HG02798 (cell line): ENCODE measurements at regions not wholly inside any gene's neighbourhood (a gene's known extent, or its start where the extent isn't known, plus 50 kb on each side); places are given as distances from the start of the nearest gene placed in this dataset.
"Not testable (repeated sequence)": the region's sequence is repeated elsewhere in the genome, so short reads cannot be mapped to it uniquely, and the experiment has no call there.

ENCODE experiments used
- ATAC-seq: cut with Tn5 transposase; IDR thresholded peaks from one replicate; pipeline ENCODE4 v1.9.1; 2021; ENCODE audit warnings: mild to moderate bottlenecking; ENCODE audit not compliant: unreplicated experiment, poor library complexity

GRCh38 chr3:39651993-39652739, 157.2 kb upstream of the MYRIP start:
- no peak for ATAC-seq

GRCh38 chr3:39655718-39656117, 153.7 kb upstream of the MYRIP start:
- ATAC-seq = not testable (repeated sequence)

GRCh38 chr3:39657075-39657474, 152.3 kb upstream of the MYRIP start:
- no peak for ATAC-seq

GRCh38 chr3:39657775-39658174, 151.6 kb upstream of the MYRIP start:
- ATAC-seq = no peak

GRCh38 chr3:39664931-39665330, 144.5 kb upstream of the MYRIP start:
- no peak for ATAC-seq

GRCh38 chr3:39665441-39665840, 144.0 kb upstream of the MYRIP start:
- ATAC-seq = no peak

GRCh38 chr3:39668420-39668819, 141.0 kb upstream of the MYRIP start:
- peak; percentile 75 for ATAC-seq

- ATAC-seq = no peak
These were observed 138.3 kb upstream of the MYRIP start for GRCh38 chr3:39671116-39671515.

GRCh38 chr3:39671600-39671999, 137.8 kb upstream of the MYRIP start:
- no peak for ATAC-seq

- ATAC-seq = no peak
These were observed 104.0 kb upstream of the MYRIP start for GRCh38 chr3:39705351-39705900.

- peak; percentile 64 for ATAC-seq
These were observed 102.0 kb upstream of the MYRIP start for GRCh38 chr3:39707314-39707909.

- no peak for ATAC-seq
These were observed 96.9 kb upstream of the MYRIP start for GRCh38 chr3:39712413-39713048.

- ATAC-seq = not testable (repeated sequence)
These were observed 96.1 kb upstream of the MYRIP start for GRCh38 chr3:39713341-39713740.

GRCh38 chr3:39716849-39717248, 92.6 kb upstream of the MYRIP start:
- no peak for ATAC-seq

- ATAC-seq = no peak
These were observed 90.5 kb upstream of the MYRIP start for GRCh38 chr3:39718674-39719595.

- ATAC-seq = no peak
These were observed 88.3 kb upstream of the MYRIP start for GRCh38 chr3:39721076-39721475.

GRCh38 chr3:39724233-39724846, 85.1 kb upstream of the MYRIP start:
- no peak for ATAC-seq

- ATAC-seq = no peak
These were observed 84.1 kb upstream of the MYRIP start for GRCh38 chr3:39725321-39725720.

GRCh38 chr3:39727415-39727814, 82.0 kb upstream of the MYRIP start:
- ATAC-seq = no peak

- no peak for ATAC-seq
These were observed 75.6 kb upstream of the MYRIP start for GRCh38 chr3:39733804-39734203.
